Nephron (organoid): ENCODE measurements at regions not wholly inside any gene's neighbourhood (a gene's known extent, or its start where the extent isn't known, plus 50 kb on each side); places are given as distances from the start of the nearest gene placed in this dataset.

Experiments
- H3K27ac Mint-ChIP-seq, 3 experiments: 2 replicates each; pipeline ENCODE4 v1.8.0; 2020; ENCODE audit warnings: mixed read lengths in 3 of 3, mild to moderate bottlenecking in 2 of 3, moderate library complexity in 1 of 3
- H3K27me3 Mint-ChIP-seq: 2 replicates; pipeline ENCODE4 v1.8.0; 2021; ENCODE audit warnings: low read depth, mild to moderate bottlenecking, moderate library complexity, mixed read lengths
- H3K36me3 Mint-ChIP-seq: 2 replicates; pipeline ENCODE4 v1.8.0; 2020; ENCODE audit warnings: low read depth, mixed read lengths
- H3K4me1 Mint-ChIP-seq: 2 replicates; pipeline ENCODE4 v1.8.0; 2020; ENCODE audit warnings: mixed read lengths
- H3K4me3 Mint-ChIP-seq, 3 experiments: 2 replicates each; pipeline ENCODE4 v1.8.0; 2020; ENCODE audit warnings: mild to moderate bottlenecking in 3 of 3, mixed read lengths in 3 of 3, moderate library complexity in 2 of 3
- H3K9me3 Mint-ChIP-seq: 2 replicates; pipeline ENCODE4 v1.8.0; 2020; ENCODE audit warnings: mixed read lengths
- CTCF ChIP-seq, 3 experiments: fragments of 200-600 bp; sonication (generic); IDR thresholded peaks; one replicate each; pipeline ENCODE4 v1.5.0; 2021; ENCODE audit warnings: antibody characterized with exemption in 3 of 3; ENCODE audit not compliant: unreplicated experiment in 3 of 3

GRCh38 chr4:14693728-14694127 lies 308.6 kb upstream of the CPEB2 start:
- no peaks in the 10 kb centered on the region for H3K36me3 Mint-ChIP-seq
- no peak overlapping the region for H3K4me3 Mint-ChIP-seq
- no peak for TF ChIP-seq CTCF (IDR thresholded peaks at IDR 0.05; ENCODE audit: unreplicated experiment in 3 of 3)
- no peaks in the 10 kb centered on the region for H3K4me1 Mint-ChIP-seq
- no peak overlapping the region for H3K27ac Mint-ChIP-seq
- no peaks in the 10 kb centered on the region for H3K9me3 Mint-ChIP-seq
- no peaks in the 10 kb centered on the region for H3K27me3 Mint-ChIP-seq

GRCh38 chr4:14695095-14695845 lies 307.0 kb upstream of the CPEB2 start:
- H3K27ac Mint-ChIP-seq, result no peak overlapping the region
- H3K9me3 Mint-ChIP-seq, result no peaks in the 10 kb centered on the region
- no peaks in the 10 kb centered on the region for H3K4me1 Mint-ChIP-seq
- no peak for TF ChIP-seq CTCF (IDR thresholded peaks at IDR 0.05; ENCODE audit: unreplicated experiment in 3 of 3)
- H3K27me3 Mint-ChIP-seq, result peaks cover 6% of the 10 kb centered on the region
- no peak overlapping the region for H3K4me3 Mint-ChIP-seq
- H3K36me3 Mint-ChIP-seq, result no peaks in the 10 kb centered on the region

GRCh38 chr4:14700083-14700482 lies 302.2 kb upstream of the CPEB2 start:
- no peaks in the 10 kb centered on the region for H3K4me1 Mint-ChIP-seq
- no peaks in the 10 kb centered on the region for H3K36me3 Mint-ChIP-seq
- H3K9me3 Mint-ChIP-seq, result no peaks in the 10 kb centered on the region
- H3K27ac Mint-ChIP-seq, result no peak overlapping the region
- TF ChIP-seq CTCF (IDR thresholded peaks at IDR 0.05; ENCODE audit: unreplicated experiment in 3 of 3), result no peak
- peaks cover 6% of the 10 kb centered on the region for H3K27me3 Mint-ChIP-seq
- no peak overlapping the region for H3K4me3 Mint-ChIP-seq

DNA sequence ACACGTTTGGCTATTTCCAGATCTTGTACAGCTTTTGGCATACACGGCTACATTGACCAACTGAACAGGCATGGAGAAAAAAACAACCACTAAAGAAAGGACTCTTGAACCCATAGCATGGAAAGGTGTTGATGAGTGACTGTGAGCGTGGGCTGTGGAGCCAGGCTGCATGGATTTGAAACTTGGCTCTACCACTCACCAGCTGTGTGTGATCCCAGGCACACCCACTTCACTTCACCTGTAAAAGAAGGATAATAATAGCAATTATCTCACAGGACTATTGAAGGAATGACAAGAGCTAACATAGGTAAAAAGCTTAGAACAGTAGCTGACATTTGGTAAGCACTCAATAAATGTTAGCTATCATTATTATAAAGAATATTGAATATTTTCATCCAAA lies 301.7 kb upstream of the CPEB2 start:
- Mint-ChIP-seq H3K36me3 (no peaks in the 10 kb centered on the region), H3K4me3 (no peak overlapping the region), H3K4me1 (no peaks in the 10 kb centered on the region), H3K9me3 (no peaks in the 10 kb centered on the region), H3K27ac (no peak overlapping the region), H3K27me3 (peaks cover 6% of the 10 kb centered on the region)
- no peak for TF ChIP-seq CTCF (IDR thresholded peaks at IDR 0.05; ENCODE audit: unreplicated experiment in 3 of 3)

DNA sequence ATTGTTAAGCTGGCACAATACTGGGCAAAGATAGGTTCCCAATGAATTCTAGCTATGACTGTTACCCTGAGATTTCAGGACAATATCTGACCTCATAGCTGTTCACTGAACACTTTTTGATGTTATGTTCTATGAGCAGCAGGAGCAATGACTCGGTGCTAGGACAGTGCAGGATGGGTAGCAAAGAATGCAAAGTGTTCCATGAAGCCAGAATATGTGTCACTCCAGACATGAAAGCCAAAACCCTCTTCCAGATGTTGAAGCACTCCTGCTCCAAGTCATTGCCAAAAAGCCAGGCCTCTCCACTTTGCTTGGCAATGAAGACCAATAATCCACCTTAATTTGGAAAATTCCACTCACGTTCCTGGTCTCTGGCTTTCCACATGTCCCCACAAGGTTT lies 300.9 kb upstream of the CPEB2 start:
- no peaks in the 10 kb centered on the region for H3K36me3 Mint-ChIP-seq
- H3K27ac Mint-ChIP-seq, result no peak overlapping the region
- no peak for TF ChIP-seq CTCF (IDR thresholded peaks at IDR 0.05; ENCODE audit: unreplicated experiment in 3 of 3)
- no peaks in the 10 kb centered on the region for H3K4me1 Mint-ChIP-seq
- no peaks in the 10 kb centered on the region for H3K9me3 Mint-ChIP-seq
- no peak overlapping the region for H3K4me3 Mint-ChIP-seq
- peaks cover 6% of the 10 kb centered on the region for H3K27me3 Mint-ChIP-seq

DNA sequence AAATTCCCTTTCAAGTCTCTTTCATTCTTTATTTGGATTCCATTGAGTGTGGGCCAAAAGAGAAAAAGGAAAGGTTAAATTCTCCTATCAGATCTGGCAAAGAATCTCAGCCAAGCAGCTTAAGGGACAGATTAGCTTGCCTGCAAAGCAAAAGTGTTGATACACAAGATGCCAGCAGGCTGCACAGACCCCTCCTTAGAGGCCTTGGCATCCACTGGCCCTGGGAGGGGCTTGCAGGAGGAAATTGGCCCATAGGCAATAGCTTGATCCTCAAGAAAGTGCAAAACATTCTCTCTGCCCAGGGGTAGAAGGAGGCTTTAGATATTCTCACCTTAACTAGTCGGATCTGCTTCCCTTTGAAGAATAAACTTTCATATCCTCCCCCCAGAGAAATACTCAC lies 300.4 kb upstream of the CPEB2 start:
- H3K9me3 Mint-ChIP-seq, result no peaks in the 10 kb centered on the region
- TF ChIP-seq CTCF (IDR thresholded peaks at IDR 0.05; ENCODE audit: unreplicated experiment in 3 of 3), result no peak
- no peak overlapping the region for H3K4me3 Mint-ChIP-seq
- H3K4me1 Mint-ChIP-seq, result no peaks in the 10 kb centered on the region
- peaks cover 6% of the 10 kb centered on the region for H3K27me3 Mint-ChIP-seq
- H3K27ac Mint-ChIP-seq, result no peak overlapping the region
- H3K36me3 Mint-ChIP-seq, result no peaks in the 10 kb centered on the region
